Stomach (tissue), 8 donors: ENCODE measurements at regions not wholly inside any gene's neighbourhood (a gene's known extent, or its start where the extent isn't known, plus 50 kb on each side); places are given as distances from the start of the nearest gene placed in this dataset.

Source experiments
- DNase-seq, 2 donors: peaks; one replicate each; pipeline versions ENCODE4 v3.0.0 to v3.0.0-alpha.2; 2013 to 2019
- H3K27ac ChIP-seq, 5 donors: fragments of 200-600 bp in 4 of 5; sonication (generic) in 4 of 5; one replicate each; pipeline ENCODE4 v1.5.1; 2013 to 2019; ENCODE audit warnings: mild to moderate bottlenecking in 1 of 5, moderate library complexity in 1 of 5
- H3K27me3 ChIP-seq, 3 donors: fragments of 200-600 bp; sonication (generic); one replicate each; pipeline ENCODE4 v1.5.1; 2017 to 2019; ENCODE audit warnings: mixed run types in 1 of 3
- H3K36me3 ChIP-seq, 4 donors: fragments of 200-600 bp; sonication (generic); 1 replicate in 3 of 4; 2 replicates in 1 of 4; pipeline ENCODE4 v1.5.1; 2016 to 2019
- H3K4me1 ChIP-seq, 4 donors: fragments of 200-600 bp; sonication (generic); one replicate each; pipeline ENCODE4 v1.5.1; 2016 to 2019
- H3K4me3 ChIP-seq, 4 donors: fragments of 200-600 bp; sonication (generic) in 3 of 4; one replicate each; pipeline ENCODE4 v1.5.1; 2016 to 2019; ENCODE audit warnings: mild to moderate bottlenecking in 1 of 4
- H3K9me3 ChIP-seq, 4 donors: fragments of 200-600 bp; sonication (generic); one replicate each; pipeline ENCODE4 v1.5.1; 2016 to 2019
- CTCF ChIP-seq, 7 experiments: fragments of 450-650 bp in 4 of 7; fragments of 200-600 bp in 3 of 7; sonication (generic) in 3 of 7; IDR thresholded peaks; one replicate each; pipeline ENCODE4 v1.5.1; 2016 to 2019; ENCODE audit warnings: antibody characterized with exemption in 7 of 7, control low read depth in 2 of 7, mild to moderate bottlenecking in 1 of 7
- EP300 ChIP-seq: sonication (generic); formaldehyde crosslinking; IDR thresholded peaks from one replicate; pipeline ENCODE4 v1.6.1; 2017; ENCODE audit warnings: antibody characterized with exemption
- POLR2A ChIP-seq, 4 donors: fragments of 450-650 bp; IDR thresholded peaks; one replicate each; pipeline ENCODE4 v1.6.1; 2016; ENCODE audit warnings: antibody characterized with exemption in 4 of 4, control low read depth in 2 of 4, mild to moderate bottlenecking in 1 of 4, moderate library complexity in 1 of 4
- POLR2AphosphoS5 ChIP-seq, 3 donors: sonication (generic); formaldehyde crosslinking; IDR thresholded peaks; one replicate each; pipeline ENCODE4 v1.6.1; 2016; ENCODE audit warnings: antibody characterized with exemption in 3 of 3
- WGBS, 5 donors: extraction: QIAGEN DNeasy Blood & Tissue Kit in 3 of 5; methylation state at CpG; one replicate each; pipeline versions ENCODE4 v1.1.5 to v1.1.7; 2013 to 2018; 5-methylcytosine and 5-hydroxymethylcytosine counted together
- intact Hi-C: fragments of 100-400 bp; cut with DNase I; formaldehyde crosslinking; loops from one replicate; pipeline ENCODE4 v1.15.1; 2023; ENCODE audit warnings: low total_unique reads
- donor health status: healthy with polysubstance abuse.
- donor health status: Bipolar disorder and iron deficiency.
- donor health status: healthy.

- WGBS, 5 donors, result 60 to 76% (median 67%) methylated on average over 1 of the region's 1 CpG
- no peak overlapping the region for H3K27ac ChIP-seq
- no peaks in the 10 kb centered on the region for H3K36me3 ChIP-seq
- no peaks in the 10 kb centered on the region for H3K4me1 ChIP-seq
- no peak overlapping the region for H3K4me3 ChIP-seq
- intact Hi-C loops, result no loop called here
- no peaks in the 10 kb centered on the region for H3K9me3 ChIP-seq
- no peak for TF ChIP-seq POLR2A (IDR thresholded peaks at IDR 0.05)
- TF ChIP-seq POLR2AphosphoS5 (IDR thresholded peaks at IDR 0.05), result no peak
- TF ChIP-seq CTCF (IDR thresholded peaks at IDR 0.05), result no peak
- no peak for TF ChIP-seq EP300
- H3K27me3 ChIP-seq, result no peaks in the 10 kb centered on the region
- no peak for DNase-seq
These were observed 348.1 kb downstream of the ANKRD7 start for GRCh38 chr7:118572604-118573003.

- peak in 1 of 2 donors; percentile 55 for DNase-seq
- Histone ChIP-seq H3K27ac (no peak overlapping the region), H3K4me1 (no peaks in the 10 kb centered on the region), H3K4me3 (no peak overlapping the region), H3K27me3 (no peaks in the 10 kb centered on the region), H3K9me3 (no peaks in the 10 kb centered on the region), H3K36me3 (no peaks in the 10 kb centered on the region)
- TF ChIP-seq POLR2AphosphoS5 (IDR thresholded peaks at IDR 0.05), result no peak
- no peak for TF ChIP-seq EP300
- no peak for TF ChIP-seq POLR2A (IDR thresholded peaks at IDR 0.05)
- intact Hi-C loops, result no loop called here
- 58 to 74% (median 71%) methylated on average over 5 of the region's 5 CpGs for WGBS, 5 donors
These were observed 348.6 kb downstream of the ANKRD7 start for GRCh38 chr7:118573085-118573484.

GRCh38 chr7:118575393-118575948, 351.0 kb downstream of the ANKRD7 start:
- 33 to 49% (median 46%) methylated on average over 1 of the region's 1 CpG for WGBS, 5 donors
- H3K4me1 ChIP-seq, result no peaks in the 10 kb centered on the region
- DNase-seq, result no peak
- H3K27ac ChIP-seq, result no peak overlapping the region
- no peaks in the 10 kb centered on the region for H3K9me3 ChIP-seq
- no peaks in the 10 kb centered on the region for H3K27me3 ChIP-seq
- H3K36me3 ChIP-seq, result no peaks in the 10 kb centered on the region
- no peak overlapping the region for H3K4me3 ChIP-seq
- no peak for TF ChIP-seq POLR2AphosphoS5 (IDR thresholded peaks at IDR 0.05)
- intact Hi-C loops, result no loop called here

GRCh38 chr7:118580743-118581382, 356.4 kb downstream of the ANKRD7 start:
- no peak for DNase-seq
- TF ChIP-seq CTCF (IDR thresholded peaks at IDR 0.05) (no peak), POLR2AphosphoS5 (IDR thresholded peaks at IDR 0.05) (no peak), EP300 (no peak), POLR2A (IDR thresholded peaks at IDR 0.05) (no peak)
- H3K27ac ChIP-seq, result no peak overlapping the region
- no peaks in the 10 kb centered on the region for H3K9me3 ChIP-seq
- H3K27me3 ChIP-seq, result no peaks in the 10 kb centered on the region
- intact Hi-C loops, result no loop called here
- no peak overlapping the region for H3K4me3 ChIP-seq
- H3K36me3 ChIP-seq, result no peaks in the 10 kb centered on the region
- no peaks in the 10 kb centered on the region for H3K4me1 ChIP-seq
- WGBS, 5 donors, result 43 to 61% (median 57%) methylated on average over 3 of the region's 3 CpGs

- DNase-seq, result no peak
- H3K27ac ChIP-seq, result no peak overlapping the region
- H3K9me3 ChIP-seq, result peaks cover 0 to 18% (median 7%) of the 10 kb centered on the region in 4 donors
- H3K4me3 ChIP-seq, result no peak overlapping the region
- no peaks in the 10 kb centered on the region for H3K4me1 ChIP-seq
- 47 to 78% (median 64%) methylated on average over 1 of the region's 1 CpG for WGBS, 5 donors
- TF ChIP-seq EP300 (no peak), POLR2AphosphoS5 (IDR thresholded peaks at IDR 0.05) (no peak), POLR2A (IDR thresholded peaks at IDR 0.05) (no peak), CTCF (IDR thresholded peaks at IDR 0.05) (no peak)
- no peaks in the 10 kb centered on the region for H3K27me3 ChIP-seq
- no peaks in the 10 kb centered on the region for H3K36me3 ChIP-seq
- intact Hi-C loops, result no loop called here
These were observed 359.1 kb downstream of the ANKRD7 start for GRCh38 chr7:118583641-118584040.
